HepG2 (cell line): ENCODE measurements at regions not wholly inside any gene's neighbourhood (a gene's known extent, or its start where the extent isn't known, plus 50 kb on each side); places are given as distances from the start of the nearest gene placed in this dataset.

Experiments
- ATAC-seq: fragments of 200-7000 bp; cut with Tn5 transposase; 3 replicates; pipeline ENCODE4 v1.9.1; 2020; ENCODE audit warnings: mild to moderate bottlenecking, moderate library complexity
- BruUV-seq: library from RNA; stranded (reverse); fragments of 400-500 nt; replicated peaks from 2 replicates; lab custom pipeline; 2021; lab: Mats Ljungman, UMichigan
- CTCF ChIA-PET: fragments of 300-600 bp; formaldehyde crosslinking; extraction: SDS; loops from one replicate; lab custom pipeline; 2021; ENCODE audit warnings: low total read pairs, inconsistent platforms, low intra/inter-chr PET ratio; lab: Yijun Ruan, JAX
- POLR2A ChIA-PET: fragments of 350-600 bp; sonication (Branson Sonifier 250); formaldehyde crosslinking; loops from one replicate; lab custom pipeline; 2020; ENCODE audit warnings: antibody characterized with exemption, inconsistent platforms; lab: Yijun Ruan, JAX
- DNase-seq: peaks from one replicate; pipeline ENCODE4 v3.0.0-alpha.2; 2015; ENCODE audit warnings: low spot score
- FAIRE-seq: peaks from 3 replicates; lab custom pipeline; 2011; peaks lifted over from hg19 to GRCh38; lab: Jason Lieb, UNC
- H2AFZ ChIP-seq: one replicate; pipeline ENCODE4 v1.6.1; 2011; ENCODE audit warnings: low read length, inconsistent platforms
- H3K27ac ChIP-seq: fragments of 300-600 bp; 3 replicates; pipeline ENCODE4 v1.8.0; 2011; ENCODE audit warnings: mixed run types, mild to moderate bottlenecking, mixed read lengths, low read length, inconsistent platforms; ENCODE audit not compliant: insufficient read depth; ENCODE audit errors: extremely low read length
- H3K27me3 ChIP-seq, 2 experiments: fragments of 200-600 bp in 1 of 2; 2 replicates in 1 of 2; 3 replicates in 1 of 2; pipeline versions ENCODE4 v1.6.0 to v1.8.0; 2011; ENCODE audit warnings: low read length in 2 of 2, mild to moderate bottlenecking in 2 of 2, moderate library complexity in 2 of 2, inconsistent platforms in 1 of 2; ENCODE audit not compliant: insufficient read depth in 2 of 2, control insufficient read depth in 1 of 2
- H3K36me3 ChIP-seq, 2 experiments: fragments of 200-600 bp in 1 of 2; replicated peaks in 1 of 2; 2 replicates in 1 of 2; 3 replicates in 1 of 2; pipeline versions ENCODE4 v1.5.1 to v1.8.0; 2011; ENCODE audit warnings: low read length in 2 of 2, inconsistent platforms in 1 of 2; ENCODE audit not compliant: insufficient read depth in 2 of 2, control insufficient read depth in 1 of 2
- H3K4me1 ChIP-seq: 2 replicates; pipeline ENCODE4 v1.5.1; 2012; ENCODE audit warnings: low read length, inconsistent platforms; ENCODE audit not compliant: insufficient read depth
- H3K4me2 ChIP-seq: 2 replicates; pipeline ENCODE4 v1.6.0; 2011; ENCODE audit warnings: low read depth, low read length, inconsistent platforms
- H3K4me3 ChIP-seq, 3 experiments: fragments of 200-600 bp in 1 of 3; sonication (generic), shearing (Covaris generic) in 1 of 3; replicated peaks in 1 of 3; 2 replicates each; pipeline ENCODE4 v1.5.1; 2011 to 2016; ENCODE audit warnings: low read length in 3 of 3, inconsistent platforms in 2 of 3, low read depth in 2 of 3, mild to moderate bottlenecking in 2 of 3, control low read depth in 1 of 3, mixed read lengths in 1 of 3; ENCODE audit not compliant: insufficient read depth in 1 of 3
- H3K79me2 ChIP-seq: one replicate; pipeline ENCODE4 v1.6.1; 2011; ENCODE audit warnings: low read length, inconsistent platforms; ENCODE audit not compliant: insufficient read depth
- H3K9ac ChIP-seq: 2 replicates; pipeline ENCODE4 v1.6.0; 2011; ENCODE audit warnings: mild to moderate bottlenecking, low read depth, low read length, inconsistent platforms; ENCODE audit not compliant: insufficient read depth
- H3K9me3 ChIP-seq: 2 replicates; pipeline ENCODE4 v1.5.1; 2012; ENCODE audit warnings: mild to moderate bottlenecking, low read length
- H4K20me1 ChIP-seq: 2 replicates; pipeline ENCODE4 v1.6.0; 2011; ENCODE audit warnings: inconsistent platforms, mild to moderate bottlenecking, low read length, moderate library complexity; ENCODE audit not compliant: insufficient read depth
- CTCF ChIP-seq: sonication (generic); formaldehyde crosslinking; IDR thresholded peaks from 2 replicates; pipeline ENCODE4 v1.5.0; 2020; ENCODE audit warnings: mild to moderate bottlenecking, missing genetic modification reagents, moderate library complexity
- FOXK2 ChIP-seq: fragments of 450-650 bp; IDR thresholded peaks from 2 replicates; pipeline ENCODE4 v1.6.1; 2016
- GZF1 ChIP-seq: sonication (generic); formaldehyde crosslinking; IDR thresholded peaks from 2 replicates; pipeline ENCODE4 v1.5.1; 2020; ENCODE audit warnings: mild to moderate bottlenecking, missing genetic modification reagents
- HOXA3 ChIP-seq: sonication (generic); formaldehyde crosslinking; IDR thresholded peaks from 2 replicates; pipeline ENCODE4 v1.5.0; 2020; ENCODE audit warnings: missing genetic modification reagents
- KAT8 ChIP-seq: IDR thresholded peaks from 2 replicates; pipeline ENCODE4 v1.6.1; 2016; ENCODE audit warnings: missing genetic modification reagents, missing compliant biosample characterization
- NFAT5 ChIP-seq: sonication (generic); formaldehyde crosslinking; IDR thresholded peaks from 2 replicates; pipeline ENCODE4 v1.4.0; 2020; ENCODE audit warnings: missing genetic modification reagents
- PHF21A ChIP-seq: sonication (generic); formaldehyde crosslinking; IDR thresholded peaks from 2 replicates; pipeline ENCODE4 v1.5.0; 2020; ENCODE audit warnings: mild to moderate bottlenecking, missing genetic modification reagents
- PITX1 ChIP-seq: sonication (generic); formaldehyde crosslinking; IDR thresholded peaks from 2 replicates; pipeline ENCODE4 v1.5.1; 2020; ENCODE audit warnings: mild to moderate bottlenecking, missing genetic modification reagents
- ZNF180 ChIP-seq: sonication (generic); formaldehyde crosslinking; IDR thresholded peaks from 2 replicates; pipeline ENCODE4 v1.4.0; 2020; ENCODE audit warnings: low read depth, missing genetic modification reagents, borderline replicate concordance
- ZNF446 ChIP-seq: sonication (generic); formaldehyde crosslinking; IDR thresholded peaks from 2 replicates; pipeline ENCODE4 v1.5.0; 2020; ENCODE audit warnings: mild to moderate bottlenecking, missing genetic modification reagents
- ZNF670 ChIP-seq: sonication (generic); formaldehyde crosslinking; IDR thresholded peaks from 2 replicates; pipeline ENCODE4 v1.8.0; 2022; ENCODE audit warnings: mild to moderate bottlenecking, missing genetic modification reagents, borderline replicate concordance
- ZNF672 ChIP-seq: sonication (generic); formaldehyde crosslinking; IDR thresholded peaks from 2 replicates; pipeline ENCODE4 v1.8.1; 2022; ENCODE audit warnings: missing genetic modification reagents
- WGBS: methylation state at CpG from one replicate; pipeline ENCODE4 v1.1.6; 2017; ENCODE audit warnings: low lambda C conversion rate; 5-methylcytosine and 5-hydroxymethylcytosine counted together
- in situ Hi-C: cut with HindIII; loops from 2 replicates; pipeline ENCODE4 v1.10.0; 2017; ENCODE audit warnings: low pct_unique_long_range_greater_than_20kb; ENCODE audit not compliant: extremely low pct_ligation_motif_present
- intact Hi-C: fragments of 100-400 bp; cut with micrococcal nuclease; formaldehyde crosslinking; loops from one replicate; pipeline ENCODE4 v1.10.0; 2022; ENCODE audit not compliant: unreplicated experiment
- TF ChIP-seq, protein P1 (sequence below): sonication (generic); formaldehyde crosslinking; conservative IDR thresholded peaks from 2 replicates; pipeline ENCODE4 v1.4.0; 2020; ENCODE audit warnings: missing genetic modification reagents
- TF ChIP-seq, protein P2 (sequence below): sonication (generic); formaldehyde crosslinking; IDR thresholded peaks from 2 replicates; pipeline ENCODE4 v1.4.0; 2020; ENCODE audit warnings: mild to moderate bottlenecking, missing genetic modification reagents
- TF ChIP-seq, protein P3 (sequence below): IDR thresholded peaks from 2 replicates; pipeline ENCODE4 v1.6.1; 2016; ENCODE audit warnings: low read depth, borderline replicate concordance

DNA sequence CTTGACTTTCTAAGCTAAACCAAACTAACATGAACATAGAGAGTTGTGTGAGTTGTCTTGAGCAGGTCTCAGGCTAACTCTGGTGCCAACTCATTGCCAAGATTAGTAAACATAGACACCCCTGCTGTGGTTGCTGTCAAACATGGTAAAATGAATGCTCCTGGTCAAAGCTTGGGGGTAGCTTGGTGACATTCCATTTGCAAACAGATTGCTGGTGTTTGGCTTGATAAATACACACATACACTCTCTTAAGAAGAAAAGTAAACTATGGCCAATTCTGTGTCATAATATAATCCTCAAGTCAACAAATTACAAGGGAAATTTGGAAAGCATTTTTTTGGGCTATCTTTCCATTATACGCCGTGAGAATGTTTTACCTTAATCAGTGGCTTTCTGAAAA is 386.4 kb upstream of the PDE3A start:
- H3K36me3 ChIP-seq, result no peaks in the 10 kb centered on the region
- no peak overlapping the region for H3K27ac ChIP-seq
- H3K4me2 ChIP-seq, result no peak overlapping the region
- intact Hi-C loops (no loop called here), in situ Hi-C loops (no loop called here)
- no peaks in the 10 kb centered on the region for H4K20me1 ChIP-seq
- FAIRE-seq, result no peak
- H3K79me2 ChIP-seq, result no peaks in the 10 kb centered on the region
- H2AFZ ChIP-seq, result no peak overlapping the region
- no peaks in the 10 kb centered on the region for H3K9me3 ChIP-seq
- ChIA-PET CTCF (no interaction called here), POLR2A (no interaction called here)
- no peaks in the 10 kb centered on the region; a peak in 1 of 5 replicates for H3K27me3 ChIP-seq
- BruUV-seq, result no TSS peak
- 46% methylated on average over 2 of the region's 2 CpGs for WGBS
- no peak overlapping the region for H3K9ac ChIP-seq
- H3K4me1 ChIP-seq, result no peaks in the 10 kb centered on the region
- no peak for DNase-seq
- H3K4me3 ChIP-seq, result no peak overlapping the region
- ATAC-seq, result no peak
- no peak for TF ChIP-seq PHF21A (CRISPR knock-in tag)
- TF ChIP-seq ZNF446 (CRISPR knock-in tag), result no peak
- no peak for TF ChIP-seq NFAT5 (CRISPR knock-in tag)
- TF ChIP-seq, protein P1, sequence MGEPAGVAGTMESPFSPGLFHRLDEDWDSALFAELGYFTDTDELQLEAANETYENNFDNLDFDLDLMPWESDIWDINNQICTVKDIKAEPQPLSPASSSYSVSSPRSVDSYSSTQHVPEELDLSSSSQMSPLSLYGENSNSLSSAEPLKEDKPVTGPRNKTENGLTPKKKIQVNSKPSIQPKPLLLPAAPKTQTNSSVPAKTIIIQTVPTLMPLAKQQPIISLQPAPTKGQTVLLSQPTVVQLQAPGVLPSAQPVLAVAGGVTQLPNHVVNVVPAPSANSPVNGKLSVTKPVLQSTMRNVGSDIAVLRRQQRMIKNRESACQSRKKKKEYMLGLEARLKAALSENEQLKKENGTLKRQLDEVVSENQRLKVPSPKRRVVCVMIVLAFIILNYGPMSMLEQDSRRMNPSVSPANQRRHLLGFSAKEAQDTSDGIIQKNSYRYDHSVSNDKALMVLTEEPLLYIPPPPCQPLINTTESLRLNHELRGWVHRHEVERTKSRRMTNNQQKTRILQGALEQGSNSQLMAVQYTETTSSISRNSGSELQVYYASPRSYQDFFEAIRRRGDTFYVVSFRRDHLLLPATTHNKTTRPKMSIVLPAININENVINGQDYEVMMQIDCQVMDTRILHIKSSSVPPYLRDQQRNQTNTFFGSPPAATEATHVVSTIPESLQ (CRISPR knock-in tag), result no peak
- TF ChIP-seq GZF1 (CRISPR knock-in tag), result no peak
- no peak for TF ChIP-seq CTCF (CRISPR knock-in tag)
- TF ChIP-seq, protein P2, sequence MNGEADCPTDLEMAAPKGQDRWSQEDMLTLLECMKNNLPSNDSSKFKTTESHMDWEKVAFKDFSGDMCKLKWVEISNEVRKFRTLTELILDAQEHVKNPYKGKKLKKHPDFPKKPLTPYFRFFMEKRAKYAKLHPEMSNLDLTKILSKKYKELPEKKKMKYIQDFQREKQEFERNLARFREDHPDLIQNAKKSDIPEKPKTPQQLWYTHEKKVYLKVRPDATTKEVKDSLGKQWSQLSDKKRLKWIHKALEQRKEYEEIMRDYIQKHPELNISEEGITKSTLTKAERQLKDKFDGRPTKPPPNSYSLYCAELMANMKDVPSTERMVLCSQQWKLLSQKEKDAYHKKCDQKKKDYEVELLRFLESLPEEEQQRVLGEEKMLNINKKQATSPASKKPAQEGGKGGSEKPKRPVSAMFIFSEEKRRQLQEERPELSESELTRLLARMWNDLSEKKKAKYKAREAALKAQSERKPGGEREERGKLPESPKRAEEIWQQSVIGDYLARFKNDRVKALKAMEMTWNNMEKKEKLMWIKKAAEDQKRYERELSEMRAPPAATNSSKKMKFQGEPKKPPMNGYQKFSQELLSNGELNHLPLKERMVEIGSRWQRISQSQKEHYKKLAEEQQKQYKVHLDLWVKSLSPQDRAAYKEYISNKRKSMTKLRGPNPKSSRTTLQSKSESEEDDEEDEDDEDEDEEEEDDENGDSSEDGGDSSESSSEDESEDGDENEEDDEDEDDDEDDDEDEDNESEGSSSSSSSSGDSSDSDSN (CRISPR knock-in tag), result no peak
- TF ChIP-seq, protein P3, sequence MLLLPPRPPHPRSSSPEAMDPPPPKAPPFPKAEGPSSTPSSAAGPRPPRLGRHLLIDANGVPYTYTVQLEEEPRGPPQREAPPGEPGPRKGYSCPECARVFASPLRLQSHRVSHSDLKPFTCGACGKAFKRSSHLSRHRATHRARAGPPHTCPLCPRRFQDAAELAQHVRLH (CRISPR knock-in tag), result no peak
- no peak for TF ChIP-seq PITX1 (CRISPR knock-in tag)
- TF ChIP-seq ZNF180 (CRISPR knock-in tag), result no peak
- TF ChIP-seq FOXK2, result no peak
- TF ChIP-seq HOXA3 (CRISPR knock-in tag), result no peak
- TF ChIP-seq ZNF672 (CRISPR knock-in tag), result no peak
- no peak for TF ChIP-seq ZNF670 (CRISPR knock-in tag)
- TF ChIP-seq KAT8 (CRISPR knock-in tag), result no peak
